ENCODE measurements at regions not wholly inside any gene's neighbourhood (a gene's known extent, or its start where the extent isn't known, plus 50 kb on each side); places are given as distances from the start of the nearest gene placed in this dataset.

GRCh38 chr18:66066191-66066590 is 315.4 kb downstream of the CDH7 start:
- TF ChIP-seq CTCF (IDR thresholded peaks at IDR 0.05): no peak
- TF ChIP-seq E2F4 (CRISPR knock-in tag; IDR thresholded peaks at IDR 0.05; ENCODE audit: borderline replicate concordance, low read depth): no peak
- TF ChIP-seq FOXJ3 (CRISPR knock-in tag; IDR thresholded peaks at IDR 0.05; ENCODE audit: borderline replicate concordance): no peak
- no peak for TF ChIP-seq PRDM15 (CRISPR knock-in tag; IDR thresholded peaks at IDR 0.05)
- TF ChIP-seq SMAD3 (CRISPR knock-in tag; IDR thresholded peaks at IDR 0.05; ENCODE audit: borderline replicate concordance): no peak
- TF ChIP-seq NFYB (CRISPR knock-in tag; conservative IDR thresholded peaks at IDR 0.05; ENCODE audit: low read depth): no peak
- no peak for TF ChIP-seq IRF1 (CRISPR knock-in tag; IDR thresholded peaks at IDR 0.05)
- no peak for TF ChIP-seq USF1 (CRISPR knock-in tag; IDR thresholded peaks at IDR 0.05)

Measured in WTC11 (cell line).